ENCODE measurements at regions not wholly inside any gene's neighbourhood (a gene's known extent, or its start where the extent isn't known, plus 50 kb on each side); places are given as distances from the start of the nearest gene placed in this dataset.

DNA sequence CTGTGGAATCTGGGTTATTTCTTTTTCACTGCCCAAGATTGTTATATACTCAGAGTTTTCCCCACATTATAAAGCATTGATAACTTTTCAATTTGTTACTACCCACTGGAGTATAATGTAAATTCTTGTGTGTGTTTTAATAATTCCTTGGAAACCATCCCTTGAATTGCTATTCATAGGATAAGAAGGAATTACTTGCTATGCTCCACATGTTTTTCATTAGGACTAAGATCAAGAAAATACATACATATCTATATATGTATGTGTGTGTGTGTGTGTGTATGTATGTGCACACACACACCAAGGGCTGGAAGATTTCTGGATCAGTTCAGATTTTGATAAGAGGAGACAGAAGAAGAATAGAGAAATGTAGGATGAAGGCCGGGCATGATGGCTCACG lies 206.4 kb upstream of the JADE1 start:
- TF ChIP-seq CTCF (IDR thresholded peaks at IDR 0.05; ENCODE audit: low read depth, low read length): no peak
- DNase-seq (ENCODE audit: low read depth, low spot score): no peak
- ChIA-PET POLR2A (no interaction called here), CTCF (no interaction called here)
- Histone ChIP-seq H3K4me3 (ENCODE audit: low read depth, low read length) (no peak overlapping the region), H3K9me3 (ENCODE audit: control insufficient read depth, insufficient read depth, low read length) (no peaks in the 10 kb centered on the region), H3K27ac (ENCODE audit: low read depth, low read length) (no peak overlapping the region), H3K27me3 (ENCODE audit: control insufficient read depth, insufficient read depth, low read length) (no peaks in the 10 kb centered on the region)

DNA sequence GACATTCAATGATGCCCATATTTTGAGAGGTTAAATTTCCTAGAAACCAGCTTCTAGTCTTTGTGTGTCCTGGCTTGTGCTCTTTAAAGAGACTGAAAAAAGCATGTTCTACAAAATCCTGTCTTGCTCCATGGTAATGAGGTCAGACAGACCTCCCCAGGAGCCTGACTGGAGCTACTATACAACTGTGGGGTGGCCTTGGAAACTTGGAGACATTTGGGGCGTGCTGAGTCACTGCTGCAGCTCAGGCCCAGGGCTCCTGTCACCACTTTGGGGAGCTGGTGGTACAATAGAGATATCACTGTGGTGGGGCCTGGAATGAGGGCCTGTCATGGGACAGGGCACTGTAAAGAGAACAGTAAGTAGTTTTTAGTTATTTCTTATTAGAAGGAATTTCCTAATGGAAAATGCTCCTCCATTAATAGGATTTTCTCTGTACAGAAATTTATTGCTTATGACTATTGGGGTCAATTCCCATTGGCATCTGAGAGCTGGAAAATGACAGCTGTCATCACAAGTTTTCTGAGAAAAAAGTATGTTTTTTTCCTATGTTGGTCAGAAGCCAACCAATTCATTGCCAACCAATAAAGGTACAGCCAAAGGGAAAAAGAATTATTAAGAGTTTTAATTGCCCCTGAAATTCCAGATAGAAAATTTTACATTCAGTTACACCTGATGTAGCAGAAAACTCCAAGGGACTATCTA lies 207.4 kb upstream of the JADE1 start:
- H3K27ac ChIP-seq (ENCODE audit: low read depth, low read length): peak overlapping the region; percentile 59

GRCh38 chr4:128600996-128601871 lies 208.3 kb upstream of the JADE1 start:
- Histone ChIP-seq H3K27me3 (ENCODE audit: control insufficient read depth, insufficient read depth, low read length) (no peaks in the 10 kb centered on the region), H3K9me3 (ENCODE audit: control insufficient read depth, insufficient read depth, low read length) (no peaks in the 10 kb centered on the region), H3K4me3 (ENCODE audit: low read depth, low read length) (no peak overlapping the region), H3K27ac (ENCODE audit: low read depth, low read length) (peak overlapping the region; percentile 43)
- no peak for TF ChIP-seq CTCF (IDR thresholded peaks at IDR 0.05; ENCODE audit: low read depth, low read length)
- peak; percentile 93 for DNase-seq (ENCODE audit: low read depth, low spot score)
- ChIA-PET POLR2A (interaction anchor here (0.9 to 1.1 kb wide), 3 partner anchors 84 to 210 kb away, joined by 4 to 6 read pairs (median 4); no protein-coding TSS in a partner anchor), CTCF (interaction anchor here (1.7 to 1.9 kb wide), 3 partner anchors 26 to 147 kb away, joined by 5 to 7 read pairs (median 6); no protein-coding TSS in a partner anchor)

More for the DNA sequence above, 207.4 kb upstream of the JADE1 start:
- POLR2A ChIA-PET: no interaction called here
- no peaks in the 10 kb centered on the region for H3K9me3 ChIP-seq (ENCODE audit: control insufficient read depth, insufficient read depth, low read length)
- TF ChIP-seq CTCF (IDR thresholded peaks at IDR 0.05; ENCODE audit: low read depth, low read length): no peak
- no peaks in the 10 kb centered on the region for H3K27me3 ChIP-seq (ENCODE audit: control insufficient read depth, insufficient read depth, low read length)
- DNase-seq (ENCODE audit: low read depth, low spot score): no peak
- no peak overlapping the region for H3K4me3 ChIP-seq (ENCODE audit: low read depth, low read length)
- CTCF ChIA-PET: interaction anchor here (1.7 to 1.9 kb wide), 3 partner anchors 25 to 148 kb away, joined by 5 to 7 read pairs (median 6); no protein-coding TSS in a partner anchor

GRCh38 chr4:128600410-128600809 lies 209.1 kb upstream of the JADE1 start:
- no peak for TF ChIP-seq CTCF (IDR thresholded peaks at IDR 0.05; ENCODE audit: low read depth, low read length)
- DNase-seq (ENCODE audit: low read depth, low spot score): no peak
- H3K9me3 ChIP-seq (ENCODE audit: control insufficient read depth, insufficient read depth, low read length): no peaks in the 10 kb centered on the region

More at GRCh38 chr4:128600410-128600809, 209.1 kb upstream of the JADE1 start:
- ChIA-PET CTCF (interaction anchor here (1.7 to 1.9 kb wide), 3 partner anchors 26 to 146 kb away, joined by 5 to 7 read pairs (median 6); no protein-coding TSS in a partner anchor), POLR2A (no interaction called here)
- no peaks in the 10 kb centered on the region for H3K27me3 ChIP-seq (ENCODE audit: control insufficient read depth, insufficient read depth, low read length)
- no peak overlapping the region for H3K4me3 ChIP-seq (ENCODE audit: low read depth, low read length)
- peak overlapping the region; percentile 43 for H3K27ac ChIP-seq (ENCODE audit: low read depth, low read length)

Measured in AG04450 (cell line).